ENCODE measurements at regions not wholly inside any gene's neighbourhood (a gene's known extent, or its start where the extent isn't known, plus 50 kb on each side); places are given as distances from the start of the nearest gene placed in this dataset.

DNA sequence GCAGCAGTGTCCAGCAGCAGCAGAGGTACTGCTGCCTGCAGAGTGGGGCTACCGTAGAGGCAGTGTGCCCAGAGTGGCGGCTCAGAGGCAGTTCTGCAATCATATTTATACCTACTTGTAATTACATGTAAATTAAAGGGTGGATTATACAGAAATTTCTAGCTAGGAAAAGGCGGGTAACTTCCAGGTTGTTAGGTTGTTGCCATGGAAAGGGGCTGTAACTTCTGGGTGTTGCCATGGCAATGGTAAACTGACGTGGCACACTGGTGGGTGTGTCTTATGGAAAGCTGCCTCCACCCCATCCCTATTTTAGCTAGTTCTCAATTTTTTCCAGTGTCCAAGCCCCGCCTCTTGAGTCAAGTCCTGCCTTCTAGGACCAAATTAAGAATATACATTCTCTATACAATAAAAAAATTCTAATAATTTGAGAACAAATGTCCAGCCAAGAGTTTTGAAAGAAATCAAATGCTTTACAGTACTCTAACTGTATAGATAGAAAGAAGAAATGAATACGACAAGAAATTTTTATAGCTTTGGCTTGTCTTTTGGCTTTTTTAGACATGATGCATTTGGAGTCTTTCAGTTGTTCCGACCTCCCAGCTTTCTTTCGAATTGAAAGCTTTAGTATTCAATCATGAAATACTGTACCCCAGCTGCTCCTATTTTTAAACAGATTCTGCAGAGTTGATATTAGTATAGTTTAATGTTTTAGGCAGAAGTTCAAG is 816.6 kb downstream of the DIAPH3 start:
- ChIA-PET POLR2A (ENCODE audit: unreplicated experiment) (no interaction called here), CTCF (no interaction called here)
- no TSS peak for BruUV-seq (replicated peaks)
- no peaks in the 10 kb centered on the region for H3F3A ChIP-seq (ENCODE audit: insufficient read depth, low read depth)
- no peaks in the 10 kb centered on the region for H3K36me3 ChIP-seq (ENCODE audit: low read depth)
- H3K4me3 ChIP-seq: no peak overlapping the region
- TF ChIP-seq EZH2 (IDR thresholded peaks at IDR 0.05; ENCODE audit: low read depth): no peak
- TF ChIP-seq, protein P1, sequence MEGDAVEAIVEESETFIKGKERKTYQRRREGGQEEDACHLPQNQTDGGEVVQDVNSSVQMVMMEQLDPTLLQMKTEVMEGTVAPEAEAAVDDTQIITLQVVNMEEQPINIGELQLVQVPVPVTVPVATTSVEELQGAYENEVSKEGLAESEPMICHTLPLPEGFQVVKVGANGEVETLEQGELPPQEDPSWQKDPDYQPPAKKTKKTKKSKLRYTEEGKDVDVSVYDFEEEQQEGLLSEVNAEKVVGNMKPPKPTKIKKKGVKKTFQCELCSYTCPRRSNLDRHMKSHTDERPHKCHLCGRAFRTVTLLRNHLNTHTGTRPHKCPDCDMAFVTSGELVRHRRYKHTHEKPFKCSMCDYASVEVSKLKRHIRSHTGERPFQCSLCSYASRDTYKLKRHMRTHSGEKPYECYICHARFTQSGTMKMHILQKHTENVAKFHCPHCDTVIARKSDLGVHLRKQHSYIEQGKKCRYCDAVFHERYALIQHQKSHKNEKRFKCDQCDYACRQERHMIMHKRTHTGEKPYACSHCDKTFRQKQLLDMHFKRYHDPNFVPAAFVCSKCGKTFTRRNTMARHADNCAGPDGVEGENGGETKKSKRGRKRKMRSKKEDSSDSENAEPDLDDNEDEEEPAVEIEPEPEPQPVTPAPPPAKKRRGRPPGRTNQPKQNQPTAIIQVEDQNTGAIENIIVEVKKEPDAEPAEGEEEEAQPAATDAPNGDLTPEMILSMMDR (conservative IDR thresholded peaks at IDR 0.05): no peak
- no peaks in the 10 kb centered on the region for H3K79me2 ChIP-seq (ENCODE audit: low read depth)
- H3K27me3 ChIP-seq (ENCODE audit: insufficient read depth, low read depth): no peaks in the 10 kb centered on the region
- no peaks in the 10 kb centered on the region for H3K4me1 ChIP-seq (replicated peaks; ENCODE audit: insufficient read depth)
- DNase-seq: no peak
- H3K9me2 ChIP-seq (ENCODE audit: insufficient read depth): no peaks in the 10 kb centered on the region
- no peak overlapping the region for H3K27ac ChIP-seq
- H3K9me3 ChIP-seq (ENCODE audit: insufficient read depth, low read depth): no peaks in the 10 kb centered on the region
- no peaks in the 10 kb centered on the region for H4K20me1 ChIP-seq (ENCODE audit: insufficient read depth)
- H2AFZ ChIP-seq: no peak overlapping the region
- intact Hi-C loops (cut with micrococcal nuclease; ENCODE audit: unreplicated experiment): no loop called here
- H3K4me2 ChIP-seq: no peak overlapping the region

DNA sequence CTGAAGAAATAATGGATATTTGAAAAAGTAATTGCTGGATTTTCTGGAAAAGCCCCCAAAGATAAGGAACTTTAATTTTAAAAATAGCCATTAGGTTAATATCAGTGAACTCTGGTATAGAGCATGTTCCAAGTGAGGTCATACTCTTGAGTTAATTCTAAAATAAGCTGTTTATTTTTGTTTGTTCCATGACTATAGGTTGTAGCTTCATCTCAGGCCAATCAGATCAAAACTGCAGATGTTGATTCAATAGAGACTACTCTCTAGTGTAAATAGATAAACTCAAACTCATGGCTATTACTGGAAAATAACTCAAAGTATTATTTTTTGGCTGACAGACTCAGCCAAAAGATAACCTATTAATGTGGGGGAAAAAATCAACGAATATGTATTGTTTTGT is 815.1 kb downstream of the DIAPH3 start:
- ChIA-PET CTCF (no interaction called here), POLR2A (ENCODE audit: unreplicated experiment) (no interaction called here)
- Histone ChIP-seq H3K27ac (no peak overlapping the region), H3K79me2 (ENCODE audit: low read depth) (no peaks in the 10 kb centered on the region), H4K20me1 (ENCODE audit: insufficient read depth) (no peaks in the 10 kb centered on the region), H3F3A (ENCODE audit: insufficient read depth, low read depth) (no peaks in the 10 kb centered on the region), H3K36me3 (ENCODE audit: low read depth) (no peaks in the 10 kb centered on the region), H3K4me3 (no peak overlapping the region), H3K4me1 (replicated peaks; ENCODE audit: insufficient read depth) (no peaks in the 10 kb centered on the region), H3K9me2 (ENCODE audit: insufficient read depth) (no peaks in the 10 kb centered on the region), H3K27me3 (ENCODE audit: insufficient read depth, low read depth) (no peaks in the 10 kb centered on the region), H3K4me2 (no peak overlapping the region), H2AFZ (no peak overlapping the region), H3K9me3 (ENCODE audit: insufficient read depth, low read depth) (no peaks in the 10 kb centered on the region)
- TF ChIP-seq EZH2 (IDR thresholded peaks at IDR 0.05; ENCODE audit: low read depth): no peak
- TF ChIP-seq, protein P1 (conservative IDR thresholded peaks at IDR 0.05): no peak
- intact Hi-C loops (cut with micrococcal nuclease; ENCODE audit: unreplicated experiment): no loop called here
- no peak for DNase-seq
- no TSS peak for BruUV-seq (replicated peaks)

DNA sequence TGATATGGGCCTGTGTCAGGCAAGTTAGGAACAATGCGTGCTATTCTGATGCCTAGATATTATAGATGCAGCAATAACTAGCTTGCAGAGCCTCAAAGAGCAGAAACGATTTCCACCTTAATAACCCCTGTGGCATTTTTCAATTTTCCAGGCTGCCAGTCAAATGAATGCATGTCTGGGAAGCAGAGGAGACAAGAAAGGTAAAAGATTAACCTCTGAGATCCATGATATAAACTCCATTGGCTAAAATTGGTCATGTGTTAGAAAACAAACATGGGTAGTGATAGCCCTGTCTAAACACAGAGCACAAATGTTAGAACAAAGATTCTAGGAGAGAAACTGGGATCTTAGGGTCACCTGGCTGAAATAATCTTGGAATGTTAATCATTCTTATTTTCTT is 811.1 kb downstream of the DIAPH3 start:
- CTCF ChIA-PET: no interaction called here
- Histone ChIP-seq H4K20me1 (ENCODE audit: insufficient read depth) (no peaks in the 10 kb centered on the region), H3K27ac (no peak overlapping the region), H3K4me1 (replicated peaks; ENCODE audit: insufficient read depth) (no peaks in the 10 kb centered on the region), H3K4me3 (no peak overlapping the region), H3K27me3 (ENCODE audit: insufficient read depth, low read depth) (no peaks in the 10 kb centered on the region), H3K4me2 (no peak overlapping the region), H3F3A (ENCODE audit: insufficient read depth, low read depth) (no peaks in the 10 kb centered on the region), H3K9me2 (ENCODE audit: insufficient read depth) (no peaks in the 10 kb centered on the region), H3K36me3 (ENCODE audit: low read depth) (no peaks in the 10 kb centered on the region), H2AFZ (no peak overlapping the region), H3K9me3 (ENCODE audit: insufficient read depth, low read depth) (no peaks in the 10 kb centered on the region), H3K79me2 (ENCODE audit: low read depth) (no peaks in the 10 kb centered on the region)
- intact Hi-C loops (cut with micrococcal nuclease; ENCODE audit: unreplicated experiment): no loop called here
- TF ChIP-seq EZH2 (IDR thresholded peaks at IDR 0.05; ENCODE audit: low read depth): no peak
- TF ChIP-seq, protein P1 (conservative IDR thresholded peaks at IDR 0.05): no peak
- DNase-seq: no peak
- POLR2A ChIA-PET (ENCODE audit: unreplicated experiment): no interaction called here
- BruUV-seq (replicated peaks): no TSS peak
